Liver (tissue), 3 donors: ENCODE measurements at regions not wholly inside any gene's neighbourhood (a gene's known extent, or its start where the extent isn't known, plus 50 kb on each side); places are given as distances from the start of the nearest gene placed in this dataset.

Source experiments
- CTCF ChIP-seq: fragments of 150-350 bp; IDR thresholded peaks from 2 replicates; pipeline ENCODE4 v1.5.1; 2017; ENCODE audit warnings: improper control_type of control experiment, low read depth, low read length; ENCODE audit not compliant: missing input control
- EGR1 ChIP-seq, 2 donors: IDR thresholded peaks; 2 replicates each; pipeline ENCODE4 v1.6.1; 2016 to 2018; ENCODE audit warnings: antibody characterized with exemption in 2 of 2, low read depth in 2 of 2
- FOXA2 ChIP-seq: IDR thresholded peaks from 2 replicates; pipeline ENCODE4 v1.6.1; 2016; ENCODE audit warnings: antibody characterized with exemption
- GABPA ChIP-seq, 2 donors: IDR thresholded peaks in 1 of 2; conservative IDR thresholded peaks in 1 of 2; 2 replicates each; pipeline ENCODE4 v1.6.1; 2016; ENCODE audit warnings: antibody characterized with exemption in 2 of 2, mild to moderate bottlenecking in 1 of 2, moderate library complexity in 1 of 2
- MAX ChIP-seq: IDR thresholded peaks from 2 replicates; pipeline ENCODE4 v1.6.1; 2016; ENCODE audit warnings: antibody characterized with exemption
- RAD21 ChIP-seq, 2 donors: IDR thresholded peaks; 2 replicates each; pipeline ENCODE4 v1.6.1; 2016; ENCODE audit warnings: antibody characterized with exemption in 2 of 2, mild to moderate bottlenecking in 2 of 2
- SP1 ChIP-seq: IDR thresholded peaks from 2 replicates; pipeline ENCODE4 v1.6.1; 2018; ENCODE audit warnings: antibody characterized with exemption, mild to moderate bottlenecking
- TAF1 ChIP-seq: conservative IDR thresholded peaks from 2 replicates; pipeline ENCODE4 v1.6.1; 2016; ENCODE audit warnings: antibody characterized with exemption, mild to moderate bottlenecking
- YY1 ChIP-seq: IDR thresholded peaks from 2 replicates; pipeline ENCODE4 v1.6.1; 2016; ENCODE audit warnings: antibody characterized with exemption, mild to moderate bottlenecking
- TF ChIP-seq, protein P1 (sequence below): IDR thresholded peaks from 2 replicates; pipeline ENCODE4 v1.6.1; 2016; ENCODE audit warnings: antibody characterized with exemption, mild to moderate bottlenecking
- TF ChIP-seq, protein P2 (sequence below): IDR thresholded peaks from 2 replicates; pipeline ENCODE4 v1.6.1; 2016; ENCODE audit warnings: antibody characterized with exemption
- donor health status: healthy.
- donor health status: healthy.

- no peak for TF ChIP-seq CTCF
- TF ChIP-seq TAF1, result no peak
- no peak for TF ChIP-seq MAX
- TF ChIP-seq GABPA (IDR thresholded peaks at IDR 0.05 in 1 of 2, conservative IDR thresholded peaks at IDR 0.05 in 1 of 2), result no peak
- TF ChIP-seq YY1, result no peak
- TF ChIP-seq EGR1 (IDR thresholded peaks at IDR 0.05; ENCODE audit: low read depth in 2 of 2), result no peak
- TF ChIP-seq, protein P1, sequence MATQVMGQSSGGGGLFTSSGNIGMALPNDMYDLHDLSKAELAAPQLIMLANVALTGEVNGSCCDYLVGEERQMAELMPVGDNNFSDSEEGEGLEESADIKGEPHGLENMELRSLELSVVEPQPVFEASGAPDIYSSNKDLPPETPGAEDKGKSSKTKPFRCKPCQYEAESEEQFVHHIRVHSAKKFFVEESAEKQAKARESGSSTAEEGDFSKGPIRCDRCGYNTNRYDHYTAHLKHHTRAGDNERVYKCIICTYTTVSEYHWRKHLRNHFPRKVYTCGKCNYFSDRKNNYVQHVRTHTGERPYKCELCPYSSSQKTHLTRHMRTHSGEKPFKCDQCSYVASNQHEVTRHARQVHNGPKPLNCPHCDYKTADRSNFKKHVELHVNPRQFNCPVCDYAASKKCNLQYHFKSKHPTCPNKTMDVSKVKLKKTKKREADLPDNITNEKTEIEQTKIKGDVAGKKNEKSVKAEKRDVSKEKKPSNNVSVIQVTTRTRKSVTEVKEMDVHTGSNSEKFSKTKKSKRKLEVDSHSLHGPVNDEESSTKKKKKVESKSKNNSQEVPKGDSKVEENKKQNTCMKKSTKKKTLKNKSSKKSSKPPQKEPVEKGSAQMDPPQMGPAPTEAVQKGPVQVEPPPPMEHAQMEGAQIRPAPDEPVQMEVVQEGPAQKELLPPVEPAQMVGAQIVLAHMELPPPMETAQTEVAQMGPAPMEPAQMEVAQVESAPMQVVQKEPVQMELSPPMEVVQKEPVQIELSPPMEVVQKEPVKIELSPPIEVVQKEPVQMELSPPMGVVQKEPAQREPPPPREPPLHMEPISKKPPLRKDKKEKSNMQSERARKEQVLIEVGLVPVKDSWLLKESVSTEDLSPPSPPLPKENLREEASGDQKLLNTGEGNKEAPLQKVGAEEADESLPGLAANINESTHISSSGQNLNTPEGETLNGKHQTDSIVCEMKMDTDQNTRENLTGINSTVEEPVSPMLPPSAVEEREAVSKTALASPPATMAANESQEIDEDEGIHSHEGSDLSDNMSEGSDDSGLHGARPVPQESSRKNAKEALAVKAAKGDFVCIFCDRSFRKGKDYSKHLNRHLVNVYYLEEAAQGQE, result no peak
- no peak for TF ChIP-seq RAD21 (IDR thresholded peaks at IDR 0.05)
- TF ChIP-seq, protein P2, sequence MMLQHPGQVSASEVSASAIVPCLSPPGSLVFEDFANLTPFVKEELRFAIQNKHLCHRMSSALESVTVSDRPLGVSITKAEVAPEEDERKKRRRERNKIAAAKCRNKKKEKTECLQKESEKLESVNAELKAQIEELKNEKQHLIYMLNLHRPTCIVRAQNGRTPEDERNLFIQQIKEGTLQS, result no peak
- no peak for TF ChIP-seq FOXA2
- TF ChIP-seq SP1, result no peak
Measured at GRCh38 chr2:236354056-236354940, 90.1 kb upstream of the ASB18 start.
